ENCODE measurements at regions not wholly inside any gene's neighbourhood (a gene's known extent, or its start where the extent isn't known, plus 50 kb on each side); places are given as distances from the start of the nearest gene placed in this dataset.
A peak's percentile ranks its signal among the peaks of the same experiment; 100 is the strongest.

DNA sequence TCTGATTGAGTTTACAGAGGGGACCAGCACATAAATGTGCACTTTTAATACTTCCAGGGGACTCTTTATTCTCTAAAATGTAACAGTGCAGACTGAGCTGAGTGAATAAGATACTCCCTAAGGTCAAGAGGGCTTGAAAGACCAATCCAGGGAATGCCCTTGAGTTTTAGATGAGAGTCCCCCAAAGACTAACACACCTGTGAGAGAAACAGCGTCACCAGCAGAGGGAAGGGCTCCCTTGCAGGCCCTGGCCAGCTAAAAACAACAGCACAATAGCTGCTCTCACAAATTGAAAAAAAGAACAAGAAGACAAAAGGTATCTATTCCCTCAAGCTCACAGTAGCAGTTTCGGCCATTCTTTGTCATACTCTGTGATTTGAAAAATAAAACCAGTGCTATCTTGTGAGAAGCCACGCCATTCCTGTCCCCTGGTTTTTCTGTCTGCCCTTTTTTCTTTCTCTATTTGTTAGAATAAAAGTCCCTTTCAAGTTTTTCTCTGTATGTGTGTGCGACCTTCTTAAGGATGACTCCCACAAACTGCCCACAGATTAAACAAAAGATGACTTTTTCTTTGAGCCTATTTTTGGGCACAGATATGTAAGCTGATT lies 230.4 kb upstream of the BMPER start:
- H3K4me3 ChIP-seq (ENCODE audit: control insufficient read depth, low read depth, low read length): no peak overlapping the region
- no peak for TF ChIP-seq CTCF (conservative IDR thresholded peaks at IDR 0.05; ENCODE audit: control insufficient read depth, insufficient read depth, low read depth, low read length)
- DNase-seq (ENCODE audit: low read depth): no peak

DNA sequence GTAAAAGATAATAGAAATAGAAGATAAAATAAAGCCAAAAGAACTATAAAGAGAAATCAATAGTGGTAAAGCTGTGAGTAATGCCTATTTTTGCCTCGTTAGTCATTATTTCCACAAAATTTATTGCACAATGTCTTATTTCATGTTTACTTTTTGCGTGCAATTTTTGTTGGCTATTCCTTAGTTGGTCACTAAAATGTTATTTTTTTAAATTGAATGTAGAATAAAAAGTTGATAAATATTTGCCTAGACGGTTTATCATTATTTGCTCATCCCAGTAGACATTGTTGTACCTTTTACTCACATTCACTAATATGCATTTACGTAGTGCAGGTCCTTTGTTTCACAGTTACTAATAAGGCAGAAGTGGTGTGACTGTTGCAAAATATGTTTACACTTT lies 227.8 kb upstream of the BMPER start:
- peak; percentile 82 for DNase-seq (ENCODE audit: low read depth)
- no peak for TF ChIP-seq CTCF (conservative IDR thresholded peaks at IDR 0.05; ENCODE audit: control insufficient read depth, insufficient read depth, low read depth, low read length)
- H3K4me3 ChIP-seq (ENCODE audit: control insufficient read depth, low read depth, low read length): no peak overlapping the region

DNA sequence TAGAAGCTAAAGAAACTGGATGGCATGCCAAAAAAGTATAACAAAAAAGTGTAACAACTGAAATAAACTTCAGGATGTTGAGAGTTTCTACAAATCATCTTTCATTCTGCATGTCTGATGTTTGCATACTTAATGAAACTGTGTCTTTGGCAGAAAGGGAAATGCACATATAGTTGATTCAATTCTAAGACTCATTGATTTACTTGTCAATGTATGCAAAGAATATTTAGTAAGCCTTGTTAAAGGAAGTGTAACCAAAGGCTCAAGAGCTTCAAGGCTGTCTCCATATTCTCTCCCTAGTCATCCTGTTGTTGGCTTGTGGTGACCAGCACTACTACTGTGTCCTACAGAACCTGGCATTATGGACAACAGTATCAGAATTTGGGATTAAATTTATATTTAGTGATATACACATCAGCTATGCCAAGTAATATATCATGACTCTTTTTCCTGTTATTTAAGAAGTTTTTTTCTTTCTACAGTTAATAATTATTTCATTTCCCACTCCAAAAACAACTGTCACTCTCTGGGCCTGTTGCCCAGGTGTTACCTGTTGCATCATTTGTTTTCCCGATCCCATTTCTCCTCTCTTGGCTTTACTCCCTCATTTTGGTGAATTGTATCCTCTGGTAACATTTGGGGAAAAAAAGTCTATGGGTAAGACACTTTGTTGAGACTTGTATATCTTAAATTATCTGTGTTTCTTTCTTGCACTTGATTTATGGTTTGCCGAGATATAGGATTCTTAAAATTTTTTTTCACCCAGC lies 226.6 kb upstream of the BMPER start:
- H3K4me3 ChIP-seq (ENCODE audit: control insufficient read depth, low read depth, low read length): no peak overlapping the region
- no peak for DNase-seq (ENCODE audit: low read depth)
- TF ChIP-seq CTCF (conservative IDR thresholded peaks at IDR 0.05; ENCODE audit: control insufficient read depth, insufficient read depth, low read depth, low read length): no peak

DNA sequence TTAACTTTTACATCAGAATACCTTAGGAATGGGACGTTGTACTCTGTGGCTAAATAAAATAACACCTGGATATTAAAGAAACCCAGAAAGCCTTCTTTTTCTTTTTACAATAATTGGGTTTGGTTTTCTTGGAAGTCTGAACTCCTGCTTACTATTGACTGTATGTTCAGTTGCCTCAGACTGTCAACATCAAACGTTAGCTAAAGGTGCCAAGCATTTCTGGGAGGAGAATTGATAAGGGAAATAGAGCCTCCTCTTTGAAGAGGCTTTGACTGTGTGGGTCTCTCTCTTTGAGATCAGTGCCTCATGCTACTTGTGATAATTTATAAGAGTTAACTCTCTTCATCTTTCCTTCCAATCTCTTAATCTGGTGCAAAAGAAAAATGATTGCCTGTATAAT lies 224.7 kb upstream of the BMPER start:
- no peak for TF ChIP-seq CTCF (conservative IDR thresholded peaks at IDR 0.05; ENCODE audit: control insufficient read depth, insufficient read depth, low read depth, low read length)
- H3K4me3 ChIP-seq (ENCODE audit: control insufficient read depth, low read depth, low read length): no peak overlapping the region
- DNase-seq (ENCODE audit: low read depth): no peak

DNA sequence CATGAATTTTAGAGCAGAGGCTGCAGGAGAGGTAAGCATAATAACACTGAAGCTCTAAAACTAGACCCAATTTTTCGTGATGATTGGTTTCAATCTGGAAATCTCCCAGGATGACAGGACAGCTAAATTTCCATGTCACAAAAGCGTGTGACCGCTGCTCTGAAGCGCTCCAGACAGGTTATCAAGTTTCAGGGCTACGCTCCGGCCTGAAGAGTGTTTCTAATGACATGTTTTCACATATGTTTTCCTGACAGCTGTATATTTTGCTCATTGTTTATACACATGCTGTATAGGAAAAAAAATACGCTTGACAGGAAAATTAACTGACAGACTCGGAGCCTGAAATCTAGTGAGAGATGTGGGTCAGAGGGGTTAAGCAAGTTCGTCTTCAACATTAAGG lies 219.8 kb upstream of the BMPER start:
- no peak for DNase-seq (ENCODE audit: low read depth)
- TF ChIP-seq CTCF (conservative IDR thresholded peaks at IDR 0.05; ENCODE audit: control insufficient read depth, insufficient read depth, low read depth, low read length): no peak
- H3K4me3 ChIP-seq (ENCODE audit: control insufficient read depth, low read depth, low read length): no peak overlapping the region

- no peak for DNase-seq (ENCODE audit: low read depth)
- TF ChIP-seq CTCF (conservative IDR thresholded peaks at IDR 0.05; ENCODE audit: control insufficient read depth, insufficient read depth, low read depth, low read length): no peak
Measured at GRCh38 chr7:33685981-33686683, 219.2 kb upstream of the BMPER start.

More at GRCh38 chr7:33685981-33686683, 219.2 kb upstream of the BMPER start:
- no peak overlapping the region for H3K4me3 ChIP-seq (ENCODE audit: control insufficient read depth, low read depth, low read length)
